Liver (tissue), 3 donors: ENCODE measurements at regions not wholly inside any gene's neighbourhood (a gene's known extent, or its start where the extent isn't known, plus 50 kb on each side); places are given as distances from the start of the nearest gene placed in this dataset.

Experiments used
- EGR1 ChIP-seq, 2 donors: IDR thresholded peaks; 2 replicates each; pipeline ENCODE4 v1.6.1; 2016 to 2018; ENCODE audit warnings: antibody characterized with exemption in 2 of 2, low read depth in 2 of 2
- GABPA ChIP-seq, 2 donors: IDR thresholded peaks in 1 of 2; conservative IDR thresholded peaks in 1 of 2; 2 replicates each; pipeline ENCODE4 v1.6.1; 2016; ENCODE audit warnings: antibody characterized with exemption in 2 of 2, mild to moderate bottlenecking in 1 of 2, moderate library complexity in 1 of 2
- RAD21 ChIP-seq, 2 donors: IDR thresholded peaks; 2 replicates each; pipeline ENCODE4 v1.6.1; 2016; ENCODE audit warnings: antibody characterized with exemption in 2 of 2, mild to moderate bottlenecking in 2 of 2
- REST ChIP-seq: IDR thresholded peaks from 2 replicates; pipeline ENCODE4 v1.6.1; 2016; ENCODE audit warnings: antibody characterized with exemption, mild to moderate bottlenecking
- YY1 ChIP-seq: IDR thresholded peaks from 2 replicates; pipeline ENCODE4 v1.6.1; 2016; ENCODE audit warnings: antibody characterized with exemption, mild to moderate bottlenecking
- TF ChIP-seq, protein P1 (sequence below): fragments of 150-350 bp; IDR thresholded peaks from 2 replicates; pipeline ENCODE4 v1.5.1; 2017; ENCODE audit warnings: improper control_type of control experiment, low read depth, low read length; ENCODE audit not compliant: missing input control
- TF ChIP-seq, protein P2 (sequence below): IDR thresholded peaks from 2 replicates; pipeline ENCODE4 v1.6.1; 2016; ENCODE audit warnings: antibody characterized with exemption
- donor health status: healthy.
- donor health status: healthy.

GRCh38 chr2:236679884-236680860 is 110.5 kb downstream of the ACKR3 start:
- TF ChIP-seq, protein P1, sequence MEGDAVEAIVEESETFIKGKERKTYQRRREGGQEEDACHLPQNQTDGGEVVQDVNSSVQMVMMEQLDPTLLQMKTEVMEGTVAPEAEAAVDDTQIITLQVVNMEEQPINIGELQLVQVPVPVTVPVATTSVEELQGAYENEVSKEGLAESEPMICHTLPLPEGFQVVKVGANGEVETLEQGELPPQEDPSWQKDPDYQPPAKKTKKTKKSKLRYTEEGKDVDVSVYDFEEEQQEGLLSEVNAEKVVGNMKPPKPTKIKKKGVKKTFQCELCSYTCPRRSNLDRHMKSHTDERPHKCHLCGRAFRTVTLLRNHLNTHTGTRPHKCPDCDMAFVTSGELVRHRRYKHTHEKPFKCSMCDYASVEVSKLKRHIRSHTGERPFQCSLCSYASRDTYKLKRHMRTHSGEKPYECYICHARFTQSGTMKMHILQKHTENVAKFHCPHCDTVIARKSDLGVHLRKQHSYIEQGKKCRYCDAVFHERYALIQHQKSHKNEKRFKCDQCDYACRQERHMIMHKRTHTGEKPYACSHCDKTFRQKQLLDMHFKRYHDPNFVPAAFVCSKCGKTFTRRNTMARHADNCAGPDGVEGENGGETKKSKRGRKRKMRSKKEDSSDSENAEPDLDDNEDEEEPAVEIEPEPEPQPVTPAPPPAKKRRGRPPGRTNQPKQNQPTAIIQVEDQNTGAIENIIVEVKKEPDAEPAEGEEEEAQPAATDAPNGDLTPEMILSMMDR, result no peak
- TF ChIP-seq EGR1 (IDR thresholded peaks at IDR 0.05; ENCODE audit: low read depth in 2 of 2) (no peak), REST (no peak), YY1 (no peak), RAD21 (IDR thresholded peaks at IDR 0.05) (no peak), GABPA (IDR thresholded peaks at IDR 0.05 in 1 of 2, conservative IDR thresholded peaks at IDR 0.05 in 1 of 2) (no peak)
- TF ChIP-seq, protein P2, sequence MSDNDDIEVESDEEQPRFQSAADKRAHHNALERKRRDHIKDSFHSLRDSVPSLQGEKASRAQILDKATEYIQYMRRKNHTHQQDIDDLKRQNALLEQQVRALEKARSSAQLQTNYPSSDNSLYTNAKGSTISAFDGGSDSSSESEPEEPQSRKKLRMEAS, result no peak
